ELF-1 (cell line): ENCODE measurements at regions not wholly inside any gene's neighbourhood (a gene's known extent, or its start where the extent isn't known, plus 50 kb on each side); places are given as distances from the start of the nearest gene placed in this dataset.
"Not testable (repeated sequence)": the region's sequence is repeated elsewhere in the genome, so short reads cannot be mapped to it uniquely, and the experiment has no call there.

ENCODE experiments used
- DNase-seq: peaks from one replicate; pipeline ENCODE4 v3.0.0-alpha.2; 2016; ENCODE audit warnings: low read depth, low spot score

DNA sequence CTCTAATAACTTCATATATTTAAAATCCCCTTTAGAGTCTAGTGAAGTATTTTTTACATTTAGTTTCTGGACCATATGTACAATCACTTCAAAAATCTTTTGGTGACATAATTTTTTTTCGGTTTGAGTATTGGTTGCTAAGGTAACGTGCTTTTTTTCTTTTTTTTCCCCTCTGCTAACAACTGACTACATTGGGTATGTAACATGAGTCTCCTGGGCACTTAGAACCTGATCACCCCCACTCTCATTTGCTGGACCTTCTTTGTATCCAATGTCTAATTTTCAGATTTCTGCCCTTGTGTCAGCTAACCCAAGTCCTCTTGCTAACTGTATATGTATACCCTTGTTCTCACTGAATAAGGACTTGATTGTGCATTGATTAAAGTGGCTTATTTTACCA is 592.9 kb upstream of the FLRT2 start:
- no peak for DNase-seq

DNA sequence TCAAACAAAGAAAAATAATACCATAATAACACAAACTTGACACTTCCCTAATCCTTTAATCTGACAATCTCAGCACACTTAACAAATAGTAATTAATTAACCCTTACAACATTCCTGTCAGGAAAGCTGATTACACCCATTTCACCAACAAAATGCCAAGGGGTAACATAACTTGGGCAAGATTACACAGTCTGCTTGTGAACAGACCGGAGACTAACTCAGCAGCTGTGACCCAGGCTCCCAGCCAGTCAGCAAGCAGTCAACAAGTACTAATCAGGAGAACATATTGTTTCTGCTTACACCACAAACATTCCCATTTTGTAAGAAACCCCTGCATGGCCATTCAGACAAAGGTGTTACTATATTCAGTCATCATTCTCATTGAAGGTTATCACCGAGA is 592.5 kb upstream of the FLRT2 start:
- DNase-seq: no peak

DNA sequence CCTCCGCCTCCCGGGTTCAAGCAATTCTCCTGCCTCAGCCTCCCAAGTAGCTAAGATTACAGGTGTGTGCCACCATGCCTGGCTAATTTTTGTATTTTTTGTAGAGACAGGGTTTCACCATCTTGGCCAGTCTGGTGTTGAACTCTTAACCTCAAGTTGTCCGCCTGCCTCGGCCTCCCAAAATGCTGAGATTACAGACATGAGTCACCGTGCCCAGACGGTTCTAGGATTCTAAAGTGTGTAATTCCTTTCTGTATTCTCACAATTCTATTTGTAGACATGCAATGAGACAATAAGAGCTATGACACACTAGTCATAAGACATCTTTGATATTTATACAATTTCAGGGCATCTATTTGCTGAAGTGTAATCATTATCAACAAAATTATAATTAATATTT is 585.0 kb upstream of the FLRT2 start:
- DNase-seq: not testable (repeated sequence)

GRCh38 chr14:84959851-84960520 is 570.0 kb upstream of the FLRT2 start:
- DNase-seq: no peak

DNA sequence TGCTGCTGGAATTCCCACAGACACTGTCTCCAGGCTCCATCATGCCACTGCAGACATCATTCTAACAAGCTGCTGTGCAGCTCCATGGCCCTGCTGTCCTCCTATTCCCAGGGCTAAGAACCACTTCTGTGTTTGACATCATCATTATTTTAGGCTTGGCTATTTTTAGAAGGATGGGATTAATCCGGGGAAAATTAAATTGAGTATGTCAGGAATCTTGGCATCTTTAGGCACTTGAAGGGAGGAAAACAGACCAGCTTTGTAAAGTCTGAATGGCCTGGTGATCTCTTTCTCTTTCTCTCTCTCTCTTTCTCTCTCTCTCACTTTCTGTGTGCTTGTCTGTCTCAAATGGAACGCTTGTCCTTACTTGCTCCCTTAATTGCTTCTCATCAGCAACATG is 568.3 kb upstream of the FLRT2 start:
- DNase-seq: no peak

DNA sequence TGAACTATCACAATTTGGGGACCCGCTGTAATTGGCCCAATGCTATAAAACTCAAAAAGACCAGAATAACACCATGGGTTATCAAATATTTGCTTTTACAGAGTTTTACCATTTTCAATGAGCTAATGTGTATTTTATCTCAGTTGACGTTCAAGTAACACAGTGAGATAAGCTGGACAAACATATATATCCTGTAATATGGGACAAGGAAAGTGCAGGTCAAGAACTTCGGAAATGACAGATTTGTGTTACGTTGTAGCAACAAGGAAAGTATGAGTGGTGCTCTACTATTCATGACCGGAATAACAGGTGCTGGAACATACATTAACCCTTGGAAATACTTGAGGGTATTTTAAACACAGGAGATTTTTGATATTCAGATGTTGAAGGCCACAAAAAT is 566.4 kb upstream of the FLRT2 start:
- no peak for DNase-seq

DNA sequence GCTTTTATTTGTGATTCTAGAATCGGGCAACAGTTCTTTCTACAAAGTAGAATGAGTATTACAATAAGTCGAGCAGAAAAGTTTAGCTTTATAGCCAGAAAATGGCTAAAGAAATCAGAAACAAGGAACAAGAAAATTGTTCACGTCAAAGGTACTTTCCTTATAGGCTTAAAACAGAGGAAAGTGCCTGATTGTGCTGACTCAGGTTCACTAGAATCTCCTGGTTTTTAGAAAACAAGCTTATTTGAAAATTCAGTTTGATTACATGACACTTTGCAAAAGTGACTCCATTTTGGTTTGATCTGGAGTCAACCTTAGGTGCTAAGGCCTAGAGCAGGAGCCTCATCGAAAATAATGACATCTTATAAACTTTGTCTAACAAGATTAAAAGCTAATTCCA is 564.7 kb upstream of the FLRT2 start:
- DNase-seq: no peak

GRCh38 chr14:84969501-84969900 is 560.4 kb upstream of the FLRT2 start:
- no peak for DNase-seq

GRCh38 chr14:84975241-84975902 is 554.6 kb upstream of the FLRT2 start:
- no peak for DNase-seq

GRCh38 chr14:84976805-84977204 is 553.1 kb upstream of the FLRT2 start:
- DNase-seq: no peak

DNA sequence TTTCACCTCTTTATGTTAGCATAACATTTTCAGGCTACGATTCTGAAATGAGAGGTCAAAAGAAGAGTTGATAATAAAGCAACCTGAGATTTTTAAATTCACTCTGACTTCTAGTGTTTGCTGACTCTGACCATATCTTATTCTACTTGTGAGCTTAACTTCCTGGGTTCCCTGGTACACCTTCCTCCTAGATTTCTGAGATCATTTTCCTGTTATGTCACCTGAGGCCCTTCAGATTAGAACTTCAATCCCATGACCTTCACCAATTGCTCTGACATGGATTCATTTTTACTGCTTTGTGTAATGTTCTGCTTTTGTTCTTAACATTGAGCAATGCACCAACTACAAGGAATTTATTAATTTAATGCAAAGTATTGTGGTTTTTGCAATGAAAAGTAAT is 542.9 kb upstream of the FLRT2 start:
- DNase-seq: no peak

- DNase-seq: peak; percentile 3
Observed at GRCh38 chr14:84988357-84988756, 541.6 kb upstream of the FLRT2 start.

GRCh38 chr14:84991021-84991420 is 538.9 kb upstream of the FLRT2 start:
- DNase-seq: no peak

DNA sequence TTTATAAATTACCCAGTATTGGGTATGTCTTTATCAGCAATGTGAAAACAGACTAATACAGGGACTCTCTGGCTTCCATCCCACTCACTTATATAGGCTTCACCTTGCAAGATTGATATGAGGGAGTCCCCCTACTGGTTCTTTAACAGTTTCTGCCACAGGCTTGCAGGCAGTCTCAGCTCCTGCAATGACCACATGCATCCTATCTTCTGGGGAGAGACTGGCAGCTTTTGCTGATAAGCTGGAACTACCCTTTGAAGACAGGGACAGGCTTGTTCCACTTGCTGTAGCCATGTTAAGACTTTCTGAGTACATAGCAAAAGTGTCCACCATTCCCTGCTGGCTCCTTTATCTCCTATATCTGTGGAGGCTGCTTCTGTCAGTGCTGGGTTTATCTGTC is 531.7 kb upstream of the FLRT2 start:
- peak; percentile 10 for DNase-seq

DNA sequence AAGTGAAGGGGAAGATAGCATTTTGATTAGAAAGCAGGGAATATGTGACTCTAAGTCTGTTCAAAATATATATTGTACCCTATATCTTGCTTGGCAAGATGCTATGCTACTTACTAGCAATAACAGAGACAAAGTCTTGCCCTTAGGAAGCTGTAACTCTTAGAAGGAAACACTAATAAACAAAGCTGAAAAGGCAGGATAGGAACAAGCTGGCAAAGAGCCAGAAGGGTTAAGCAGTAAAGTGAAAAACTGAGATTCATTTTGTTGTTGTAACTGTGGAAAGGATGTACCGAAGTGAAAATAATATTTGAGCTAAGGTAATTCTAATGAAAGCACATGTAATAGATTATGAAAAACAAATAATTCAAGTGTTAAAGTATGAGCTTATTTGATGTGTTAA is 527.1 kb upstream of the FLRT2 start:
- no peak for DNase-seq

DNA sequence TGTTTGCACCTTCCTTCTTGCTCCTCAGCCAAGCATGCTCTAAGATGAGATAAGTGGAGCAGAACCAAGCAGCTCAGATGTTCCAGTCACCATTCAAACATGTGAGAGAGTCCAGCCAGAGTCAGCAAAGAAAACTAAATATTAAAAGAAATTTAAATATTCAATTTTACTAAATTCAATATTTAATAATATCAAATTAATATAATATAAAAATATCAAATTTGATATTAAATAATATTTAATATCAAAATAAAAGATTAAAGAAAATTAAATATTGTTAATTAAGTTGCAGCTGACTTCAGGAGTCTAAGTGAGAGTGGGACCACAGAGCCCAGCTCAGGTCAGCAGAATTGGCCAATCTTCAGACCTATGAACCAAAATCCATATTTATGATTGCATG is 526.1 kb upstream of the FLRT2 start:
- DNase-seq: no peak

DNA sequence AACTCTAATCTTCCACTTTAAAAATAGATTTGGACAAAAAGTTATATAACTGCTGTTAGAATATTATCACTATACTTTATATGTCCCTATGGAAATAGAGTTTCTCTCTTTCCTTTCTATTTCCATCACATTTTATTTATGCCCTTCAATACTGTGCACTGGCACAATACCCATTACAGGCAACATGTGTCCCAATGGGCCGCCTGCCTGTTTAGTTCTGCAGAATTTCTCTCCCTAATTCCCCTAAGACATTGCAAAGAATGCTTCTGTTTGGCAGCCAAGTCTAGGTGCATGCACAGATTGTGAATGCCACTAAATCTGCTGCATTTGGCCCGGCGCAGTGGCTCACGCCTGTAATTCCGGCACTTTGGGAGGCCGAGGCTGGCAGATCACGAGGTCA is 520.4 kb upstream of the FLRT2 start:
- DNase-seq: no peak

GRCh38 chr14:85010186-85010585 is 519.8 kb upstream of the FLRT2 start:
- no peak for DNase-seq

DNA sequence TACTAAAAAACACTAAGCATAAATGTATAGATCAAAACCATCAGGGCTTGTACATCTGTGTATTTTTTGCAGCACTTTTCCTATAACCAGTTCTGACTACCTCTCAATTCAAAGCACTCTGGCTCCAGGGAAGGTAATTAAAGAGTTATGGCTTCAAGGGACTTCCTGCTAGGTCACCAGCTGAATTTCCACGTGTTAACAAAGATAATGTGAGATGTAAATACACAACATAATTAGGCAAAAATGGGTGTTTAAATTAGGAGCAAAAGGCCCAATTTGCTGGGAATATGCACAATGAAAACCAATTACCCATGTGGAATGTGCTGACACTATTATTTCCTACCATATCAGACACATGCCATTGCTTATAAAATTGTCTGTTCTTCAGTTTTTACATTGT is 513.4 kb upstream of the FLRT2 start:
- DNase-seq: no peak

GRCh38 chr14:85023866-85024265 is 506.1 kb upstream of the FLRT2 start:
- DNase-seq: not testable (repeated sequence)

DNA sequence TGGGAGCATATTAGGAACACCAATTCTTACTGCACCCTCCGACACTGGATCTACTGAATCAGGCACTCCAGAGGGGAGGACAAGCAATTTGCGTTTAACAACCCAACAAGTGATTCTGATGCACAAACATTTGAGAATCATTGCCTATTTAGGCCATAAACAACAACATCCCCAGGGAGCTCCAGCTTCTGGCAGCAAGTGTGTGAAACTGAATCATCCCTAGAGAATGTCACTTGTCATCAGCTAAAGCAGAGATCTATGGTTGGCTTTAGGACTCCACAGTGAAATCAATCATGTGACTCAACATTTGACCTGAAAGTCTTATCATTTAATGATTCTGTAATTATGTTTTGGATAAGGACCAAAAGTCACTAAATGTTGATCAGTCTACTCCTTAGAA is 505.0 kb upstream of the FLRT2 start:
- DNase-seq: no peak

DNA sequence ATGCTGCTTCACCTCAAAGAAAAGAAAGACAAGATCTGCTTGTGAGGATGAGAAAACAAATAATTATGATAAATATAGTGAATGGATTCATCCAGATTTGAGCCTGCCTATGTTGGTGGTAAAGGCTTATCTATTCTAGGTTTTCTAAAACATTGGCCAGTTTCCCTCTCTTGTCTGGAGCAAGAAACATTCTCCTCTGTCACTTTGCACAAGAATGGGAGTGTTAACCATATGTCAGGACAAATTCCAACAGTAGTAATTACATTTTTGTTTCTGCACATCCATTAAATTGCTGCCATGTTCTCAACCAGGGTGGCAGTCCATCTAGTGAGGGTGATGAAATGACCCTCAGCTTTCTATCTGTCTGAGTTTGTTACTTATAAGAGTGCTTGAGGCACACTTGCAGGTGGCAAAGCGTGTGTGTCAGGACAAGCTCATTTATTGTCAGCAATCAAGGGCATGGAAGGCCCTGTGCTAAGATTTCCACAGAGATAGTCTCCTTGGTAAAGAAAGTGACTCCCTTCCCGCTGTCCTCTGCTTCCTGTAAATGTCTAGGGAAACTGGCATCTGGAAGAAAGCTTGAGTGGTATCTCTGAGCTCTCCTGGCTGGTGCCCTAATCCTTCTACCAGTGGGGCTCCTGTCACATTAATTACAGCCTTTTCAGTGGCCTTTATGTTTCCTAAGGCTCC is 502.1 kb upstream of the FLRT2 start:
- DNase-seq: peak; percentile 4

- DNase-seq: no peak
Observed at GRCh38 chr14:85037411-85037810, 492.5 kb upstream of the FLRT2 start.
